Heart left ventricle (tissue), 13 donors: ENCODE measurements at regions not wholly inside any gene's neighbourhood (a gene's known extent, or its start where the extent isn't known, plus 50 kb on each side); places are given as distances from the start of the nearest gene placed in this dataset.
"Not testable (repeated sequence)": the region's sequence is repeated elsewhere in the genome, so short reads cannot be mapped to it uniquely, and the experiment has no call there.

ENCODE experiments used
- CTCF ChIP-seq, 12 donors: fragments of 200-600 bp; sonication (generic) in 4 of 12; IDR thresholded peaks; one replicate each; pipeline versions ENCODE4 v1.5.0 to v1.8.0; 2018 to 2022; ENCODE audit warnings: antibody characterized with exemption in 12 of 12, mild to moderate bottlenecking in 5 of 12
- POLR2A ChIP-seq, 2 donors: fragments of 450-650 bp; IDR thresholded peaks; one replicate each; pipeline ENCODE4 v1.6.1; 2017; ENCODE audit warnings: antibody characterized with exemption in 2 of 2, mild to moderate bottlenecking in 2 of 2, moderate library complexity in 2 of 2
- donor health status: ischemic (EF 13 %, LVEDD 7.1; RV severe dilation, severe dysfunction).
- donor health status: DM: no; HTN: yes; CAD: no.
- donor health status: DM: no; HTN: no; CAD: no.
- donor health status: ischemic (EF 25% LVEDD 6.9; RV normal size, moderate dysfunction).
- donor health status: ischemic (EF 25% LVEDD 5.7; RV mildly dilated, moderate dysfunction).
- donor health status: ischemic (EF 35%, LVEDD 5.7; RV mildly dilated, moderate dysfunction).
- donor health status: nonischemic (EF 11% LVEDD 7.7; RV severe dilation, severe dysfunction).
- donor health status: DM: yes; HTN: yes; CAD: no.
- donor health status: PGD.
- donor health status: ischemic (EF 29% LVEDD 5.4; RV normal size, mild dysfunction).
- donor health status: nonischemic (EF 23%, LVEDD 6.1; RV moderate dilation, normal function).

- TF ChIP-seq POLR2A, CTCF (IDR thresholded peaks at IDR 0.05): not testable (repeated sequence)
These were observed 909.4 kb downstream of the SORCS3 start for GRCh38 chr10:105550453-105550852.
